GM18870 (cell line): ENCODE measurements at regions not wholly inside any gene's neighbourhood (a gene's known extent, or its start where the extent isn't known, plus 50 kb on each side); places are given as distances from the start of the nearest gene placed in this dataset.

ENCODE experiments used
- ATAC-seq: cut with Tn5 transposase; IDR thresholded peaks from one replicate; pipeline ENCODE4 v1.9.1; 2021; ENCODE audit warnings: moderate library complexity; ENCODE audit not compliant: unreplicated experiment

- ATAC-seq, result no peak
These were observed 75.1 kb upstream of the ZBED5 start for GRCh38 chr11:10932976-10933375.

GRCh38 chr11:10931761-10932670 is 74.2 kb upstream of the ZBED5 start:
- ATAC-seq, result no peak

- no peak for ATAC-seq
These were observed 73.3 kb upstream of the ZBED5 start for GRCh38 chr11:10930972-10931760.

GRCh38 chr11:10930224-10930971 is 72.5 kb upstream of the ZBED5 start:
- ATAC-seq, result no peak

- ATAC-seq, result no peak
These were observed 69.7 kb upstream of the ZBED5 start for GRCh38 chr11:10927538-10927937.

GRCh38 chr11:10926801-10927211 is 69.0 kb upstream of the ZBED5 start:
- ATAC-seq, result no peak

GRCh38 chr11:10925149-10925926 is 67.5 kb upstream of the ZBED5 start:
- ATAC-seq, result no peak

- ATAC-seq, result no peak
These were observed 66.0 kb upstream of the ZBED5 start for GRCh38 chr11:10923882-10924281.

GRCh38 chr11:10922892-10923291 is 65.0 kb upstream of the ZBED5 start:
- no peak for ATAC-seq

GRCh38 chr11:10920875-10921274 is 63.0 kb upstream of the ZBED5 start:
- no peak for ATAC-seq

GRCh38 chr11:10920205-10920604 is 62.4 kb upstream of the ZBED5 start:
- ATAC-seq, result no peak

- no peak for ATAC-seq
These were observed 60.8 kb upstream of the ZBED5 start for GRCh38 chr11:10918698-10919097.

GRCh38 chr11:10918275-10918674 is 60.4 kb upstream of the ZBED5 start:
- no peak for ATAC-seq

- ATAC-seq, result no peak
These were observed 59.9 kb upstream of the ZBED5 start for GRCh38 chr11:10917802-10918201.

GRCh38 chr11:10916665-10917064 is 58.8 kb upstream of the ZBED5 start:
- no peak for ATAC-seq

- no peak for ATAC-seq
These were observed 56.2 kb upstream of the ZBED5 start for GRCh38 chr11:10914050-10914449.

GRCh38 chr11:10913075-10913474 is 55.2 kb upstream of the ZBED5 start:
- ATAC-seq, result no peak

- ATAC-seq, result no peak
These were observed 54.1 kb upstream of the ZBED5 start for GRCh38 chr11:10911907-10912306.

GRCh38 chr11:10909141-10909883 is 51.5 kb upstream of the ZBED5 start:
- no peak for ATAC-seq
